Loucy (cell line): ENCODE measurements at regions not wholly inside any gene's neighbourhood (a gene's known extent, or its start where the extent isn't known, plus 50 kb on each side); places are given as distances from the start of the nearest gene placed in this dataset.

Source experiments
- H2AFZ ChIP-seq: fragments of 200-600 bp; sonication (generic); 2 replicates; pipeline ENCODE4 v1.6.0; 2016; ENCODE audit warnings: antibody characterized with exemption, mild to moderate bottlenecking, low read length, moderate library complexity
- H3F3A ChIP-seq: fragments of 200-600 bp; 2 replicates; pipeline ENCODE4 v1.6.0; 2016; ENCODE audit warnings: antibody characterized with exemption, low read depth, mild to moderate bottlenecking
- H3K27me3 ChIP-seq: fragments of 200-600 bp; sonication (generic); 2 replicates; pipeline ENCODE4 v1.6.1; 2014; ENCODE audit warnings: low read length, mild to moderate bottlenecking; ENCODE audit not compliant: insufficient read depth, poor library complexity, severe bottlenecking
- H3K36me3 ChIP-seq: fragments of 200-600 bp; sonication (generic); 2 replicates; pipeline ENCODE4 v1.6.1; 2016; ENCODE audit warnings: low read length; ENCODE audit not compliant: insufficient read depth
- H3K4me1 ChIP-seq: fragments of 200-600 bp; sonication (generic); 2 replicates; pipeline ENCODE4 v1.5.1; 2014; ENCODE audit warnings: low read length, mild to moderate bottlenecking; ENCODE audit not compliant: insufficient read depth, poor library complexity, severe bottlenecking
- H3K4me2 ChIP-seq: fragments of 200-600 bp; sonication (generic); 2 replicates; pipeline ENCODE4 v1.6.0; 2014; ENCODE audit warnings: antibody characterized with exemption, low read length, low read depth, mild to moderate bottlenecking; ENCODE audit not compliant: poor library complexity, severe bottlenecking
- H3K4me3 ChIP-seq: fragments of 200-600 bp; sonication (generic); 2 replicates; pipeline ENCODE4 v1.5.1; 2014; ENCODE audit warnings: low read length, mild to moderate bottlenecking, mixed read lengths; ENCODE audit not compliant: poor library complexity, severe bottlenecking
- H3K79me2 ChIP-seq: fragments of 200-600 bp; sonication (generic); 2 replicates; pipeline ENCODE4 v1.6.1; 2014; ENCODE audit warnings: low read length; ENCODE audit not compliant: insufficient read depth
- H3K9ac ChIP-seq: fragments of 200-600 bp; sonication (generic); 2 replicates; pipeline ENCODE4 v1.6.0; 2014; ENCODE audit warnings: mild to moderate bottlenecking, low read depth, low read length, moderate library complexity; ENCODE audit not compliant: poor library complexity, severe bottlenecking
- H3K9me2 ChIP-seq: fragments of 200-600 bp; sonication (generic); replicated peaks from 2 replicates; pipeline ENCODE4 v1.6.1; 2016; ENCODE audit warnings: low read depth, low read length, mixed read lengths
- H3K9me3 ChIP-seq: fragments of 200-600 bp; sonication (generic); 2 replicates; pipeline ENCODE4 v1.6.1; 2014; ENCODE audit warnings: mild to moderate bottlenecking, antibody characterized with exemption, low read length, low read depth; ENCODE audit not compliant: insufficient read depth
- H4K20me1 ChIP-seq: fragments of 200-600 bp; sonication (generic); 2 replicates; pipeline ENCODE4 v1.6.0; 2014; ENCODE audit warnings: antibody characterized with exemption, low read length, mild to moderate bottlenecking; ENCODE audit not compliant: insufficient read depth, poor library complexity, severe bottlenecking
- EZH2phosphoT487 ChIP-seq: fragments of 200-600 bp; IDR thresholded peaks from 2 replicates; pipeline ENCODE4 v1.6.1; 2018; ENCODE audit warnings: antibody characterized with exemption, mild to moderate bottlenecking, moderate library complexity, borderline replicate concordance
- TF ChIP-seq, protein P1 (sequence below): fragments of 200-600 bp; sonication (generic); conservative IDR thresholded peaks from 2 replicates; pipeline ENCODE4 v1.5.1; 2014; ENCODE audit warnings: mild to moderate bottlenecking, antibody characterized with exemption, low read length

DNA sequence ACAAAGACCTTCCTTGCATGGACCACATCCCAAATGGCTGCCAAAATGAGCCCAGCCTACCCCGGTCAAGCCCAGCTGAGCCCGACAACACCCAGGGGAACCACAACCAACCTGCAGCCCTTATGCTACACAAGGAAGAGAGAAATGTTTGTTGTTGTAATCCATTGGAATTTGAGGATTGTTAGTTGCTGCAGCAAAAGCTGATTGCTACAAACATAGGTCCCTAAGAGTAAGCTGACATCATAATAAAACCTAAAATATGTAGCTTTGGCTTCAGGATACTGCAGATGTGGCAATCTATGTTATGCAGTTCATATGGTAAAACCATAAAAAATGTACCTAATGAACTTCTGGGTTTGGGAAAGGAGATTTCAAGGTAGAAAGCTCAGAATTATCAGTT is 65.5 kb upstream of the DNAH14 start:
- no peaks in the 10 kb centered on the region for H3K79me2 ChIP-seq
- H3K4me3 ChIP-seq = no peak overlapping the region
- H3F3A ChIP-seq = no peaks in the 10 kb centered on the region
- no peaks in the 10 kb centered on the region for H3K9me3 ChIP-seq
- H2AFZ ChIP-seq = no peak overlapping the region
- no peaks in the 10 kb centered on the region for H3K9me2 ChIP-seq
- no peak overlapping the region for H3K9ac ChIP-seq
- H3K4me1 ChIP-seq = no peaks in the 10 kb centered on the region
- no peak overlapping the region for H3K4me2 ChIP-seq
- no peaks in the 10 kb centered on the region for H4K20me1 ChIP-seq
- H3K27me3 ChIP-seq = no peaks in the 10 kb centered on the region
- no peak for TF ChIP-seq EZH2phosphoT487
- TF ChIP-seq, protein P1, sequence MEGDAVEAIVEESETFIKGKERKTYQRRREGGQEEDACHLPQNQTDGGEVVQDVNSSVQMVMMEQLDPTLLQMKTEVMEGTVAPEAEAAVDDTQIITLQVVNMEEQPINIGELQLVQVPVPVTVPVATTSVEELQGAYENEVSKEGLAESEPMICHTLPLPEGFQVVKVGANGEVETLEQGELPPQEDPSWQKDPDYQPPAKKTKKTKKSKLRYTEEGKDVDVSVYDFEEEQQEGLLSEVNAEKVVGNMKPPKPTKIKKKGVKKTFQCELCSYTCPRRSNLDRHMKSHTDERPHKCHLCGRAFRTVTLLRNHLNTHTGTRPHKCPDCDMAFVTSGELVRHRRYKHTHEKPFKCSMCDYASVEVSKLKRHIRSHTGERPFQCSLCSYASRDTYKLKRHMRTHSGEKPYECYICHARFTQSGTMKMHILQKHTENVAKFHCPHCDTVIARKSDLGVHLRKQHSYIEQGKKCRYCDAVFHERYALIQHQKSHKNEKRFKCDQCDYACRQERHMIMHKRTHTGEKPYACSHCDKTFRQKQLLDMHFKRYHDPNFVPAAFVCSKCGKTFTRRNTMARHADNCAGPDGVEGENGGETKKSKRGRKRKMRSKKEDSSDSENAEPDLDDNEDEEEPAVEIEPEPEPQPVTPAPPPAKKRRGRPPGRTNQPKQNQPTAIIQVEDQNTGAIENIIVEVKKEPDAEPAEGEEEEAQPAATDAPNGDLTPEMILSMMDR = no peak
- H3K36me3 ChIP-seq = no peaks in the 10 kb centered on the region

GRCh38 chr1:224865510-224865909 is 64.0 kb upstream of the DNAH14 start:
- no peaks in the 10 kb centered on the region for H3K36me3 ChIP-seq
- no peaks in the 10 kb centered on the region for H3F3A ChIP-seq
- no peaks in the 10 kb centered on the region for H3K27me3 ChIP-seq
- H3K79me2 ChIP-seq = no peaks in the 10 kb centered on the region
- no peaks in the 10 kb centered on the region for H3K9me2 ChIP-seq
- no peak overlapping the region for H3K9ac ChIP-seq
- no peaks in the 10 kb centered on the region for H3K9me3 ChIP-seq
- no peaks in the 10 kb centered on the region for H3K4me1 ChIP-seq
- no peaks in the 10 kb centered on the region for H4K20me1 ChIP-seq
- no peak overlapping the region for H3K4me3 ChIP-seq
- no peak overlapping the region for H2AFZ ChIP-seq
- no peak for TF ChIP-seq EZH2phosphoT487
- TF ChIP-seq, protein P1 = no peak
- H3K4me2 ChIP-seq = no peak overlapping the region

GRCh38 chr1:224866940-224867339 is 62.5 kb upstream of the DNAH14 start:
- H3K9me2 ChIP-seq = no peaks in the 10 kb centered on the region
- no peaks in the 10 kb centered on the region for H3K4me1 ChIP-seq
- no peaks in the 10 kb centered on the region for H3K9me3 ChIP-seq
- no peaks in the 10 kb centered on the region for H3K36me3 ChIP-seq
- no peak overlapping the region for H3K4me2 ChIP-seq
- H3K79me2 ChIP-seq = no peaks in the 10 kb centered on the region
- H2AFZ ChIP-seq = no peak overlapping the region
- H3F3A ChIP-seq = no peaks in the 10 kb centered on the region
- no peak for TF ChIP-seq EZH2phosphoT487
- TF ChIP-seq, protein P1 = no peak
- no peaks in the 10 kb centered on the region for H3K27me3 ChIP-seq
- H3K4me3 ChIP-seq = no peak overlapping the region
- no peak overlapping the region for H3K9ac ChIP-seq
- no peaks in the 10 kb centered on the region for H4K20me1 ChIP-seq
